Neuronal stem cell (in vitro differentiated cells): ENCODE measurements at regions not wholly inside any gene's neighbourhood (a gene's known extent, or its start where the extent isn't known, plus 50 kb on each side); places are given as distances from the start of the nearest gene placed in this dataset.

Experiments
- DNase-seq: peaks from one replicate; pipeline ENCODE4 v3.0.0-alpha.2; 2013; ENCODE audit warnings: low spot score
- H2AFZ ChIP-seq: one replicate; pipeline ENCODE4 v1.6.1; 2013; ENCODE audit warnings: mild to moderate bottlenecking, low read length, inconsistent platforms
- H2AK5ac ChIP-seq: 2 replicates; pipeline ENCODE4 v1.6.1; 2013; ENCODE audit warnings: low read depth, mild to moderate bottlenecking, inconsistent platforms, low read length, moderate library complexity, mixed read lengths
- H2BK120ac ChIP-seq: 2 replicates; pipeline ENCODE4 v1.6.1; 2013; ENCODE audit warnings: low read depth, mild to moderate bottlenecking, inconsistent platforms, low read length, moderate library complexity, mixed read lengths
- H2BK12ac ChIP-seq: one replicate; pipeline ENCODE4 v1.6.1; 2013; ENCODE audit warnings: low read length, inconsistent platforms
- H2BK15ac ChIP-seq: 2 replicates; pipeline ENCODE4 v1.6.1; 2013; ENCODE audit warnings: mild to moderate bottlenecking, low read length, inconsistent platforms, mixed read lengths
- H2BK5ac ChIP-seq: one replicate; pipeline ENCODE4 v1.6.1; 2013; ENCODE audit warnings: inconsistent platforms, mild to moderate bottlenecking, low read length, moderate library complexity
- H3K14ac ChIP-seq: one replicate; pipeline ENCODE4 v1.6.1; 2013; ENCODE audit warnings: low read length, inconsistent platforms
- H3K18ac ChIP-seq: 2 replicates; pipeline ENCODE4 v1.6.1; 2013; ENCODE audit warnings: low read length, inconsistent platforms
- H3K23ac ChIP-seq: 2 replicates; pipeline ENCODE4 v1.6.1; 2013; ENCODE audit warnings: low read depth, mild to moderate bottlenecking, mixed read lengths, low read length, inconsistent platforms; ENCODE audit not compliant: poor library complexity
- H3K27ac ChIP-seq: replicated peaks from 3 replicates; pipeline ENCODE4 v1.5.1; 2013; ENCODE audit warnings: low read length, inconsistent platforms
- H3K27me3 ChIP-seq, 3 experiments: 2 replicates each; pipeline ENCODE4 v1.6.1; 2013; ENCODE audit warnings: low read length in 3 of 3, mild to moderate bottlenecking in 2 of 3, inconsistent platforms in 1 of 3, low read depth in 1 of 3, mixed read lengths in 1 of 3, moderate library complexity in 1 of 3; ENCODE audit not compliant: control insufficient read depth in 3 of 3, insufficient read depth in 3 of 3
- H3K36me3 ChIP-seq, 2 donors: replicated peaks in 1 of 2; 2 replicates each; pipeline ENCODE4 v1.6.1; 2013; ENCODE audit warnings: low read length in 2 of 2; ENCODE audit not compliant: control insufficient read depth in 2 of 2, insufficient read depth in 2 of 2
- H3K4ac ChIP-seq: 2 replicates; pipeline ENCODE4 v1.6.1; 2013; ENCODE audit warnings: inconsistent platforms, mild to moderate bottlenecking, low read length, moderate library complexity
- H3K4me1 ChIP-seq, 2 donors: 1 replicate in 1 of 2; 2 replicates in 1 of 2; pipeline ENCODE4 v1.6.1; 2013; ENCODE audit warnings: low read length in 2 of 2, low read depth in 1 of 2; ENCODE audit not compliant: control insufficient read depth in 2 of 2, insufficient read depth in 1 of 2
- H3K4me2 ChIP-seq: one replicate; pipeline ENCODE4 v1.6.1; 2013; ENCODE audit warnings: mild to moderate bottlenecking, low read length, inconsistent platforms; ENCODE audit not compliant: insufficient read depth, poor library complexity, severe bottlenecking
- H3K4me3 ChIP-seq, 2 donors: 2 replicates each; pipeline ENCODE4 v1.5.1; 2013; ENCODE audit warnings: low read length in 2 of 2, mild to moderate bottlenecking in 2 of 2, inconsistent platforms in 1 of 2, moderate library complexity in 1 of 2
- H3K79me1 ChIP-seq: one replicate; pipeline ENCODE4 v1.6.1; 2013; ENCODE audit warnings: low read depth, mild to moderate bottlenecking, inconsistent platforms, low read length, moderate library complexity
- H3K9ac ChIP-seq: one replicate; pipeline ENCODE4 v1.6.1; 2013; ENCODE audit warnings: mild to moderate bottlenecking, low read depth, low read length, inconsistent platforms; ENCODE audit not compliant: poor library complexity
- H3K9me3 ChIP-seq, 2 donors: replicated peaks in 1 of 2; 2 replicates each; pipeline versions ENCODE3 to v1.6.1; 2013; ENCODE audit warnings: low read length in 2 of 2, mild to moderate bottlenecking in 2 of 2, inconsistent platforms in 1 of 2, low read depth in 1 of 2, mixed read lengths in 1 of 2, moderate library complexity in 1 of 2; ENCODE audit not compliant: control insufficient read depth in 2 of 2, insufficient read depth in 1 of 2
- H4K8ac ChIP-seq: one replicate; pipeline ENCODE4 v1.6.1; 2013; ENCODE audit warnings: low read depth, mild to moderate bottlenecking, inconsistent platforms, low read length, moderate library complexity
- H4K91ac ChIP-seq: one replicate; pipeline ENCODE4 v1.6.1; 2013; ENCODE audit warnings: low read length, low read depth, mild to moderate bottlenecking, inconsistent platforms; ENCODE audit not compliant: poor library complexity
- WGBS, 2 donors: extraction: QIAGEN DNeasy Blood & Tissue Kit; methylation state at CpG; one replicate each; pipeline ENCODE4 v1.1.7; 2013; ENCODE audit warnings: missing lambda C conversion rate in 2 of 2, mixed read lengths in 1 of 2; ENCODE audit not compliant: insufficient read length in 2 of 2, insufficient replicate concordance in 1 of 2; ENCODE audit errors: extremely low coverage in 2 of 2; 5-methylcytosine and 5-hydroxymethylcytosine counted together

DNA sequence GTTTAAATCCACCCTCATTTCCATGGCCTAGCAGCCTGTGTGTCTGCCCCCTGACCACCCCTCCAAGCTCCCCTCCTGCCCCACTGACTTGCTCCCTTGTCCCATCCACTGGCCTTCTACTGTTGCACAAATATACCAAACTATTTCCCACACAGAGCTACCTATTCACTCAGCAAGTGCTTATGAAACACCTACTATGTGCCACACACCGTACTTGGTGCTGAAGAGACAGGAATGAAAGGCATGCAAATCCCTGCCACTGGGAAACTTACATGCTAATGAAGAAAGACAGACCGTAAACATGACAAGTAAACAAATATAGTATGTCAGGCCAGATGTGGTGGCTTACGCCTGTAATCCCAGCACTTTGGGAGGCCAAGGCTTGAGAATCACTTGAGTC lies 49.9 kb upstream of the CAPZB start:
- H3K23ac ChIP-seq: no peak overlapping the region
- H4K8ac ChIP-seq: no peak overlapping the region
- no peak overlapping the region for H2BK15ac ChIP-seq
- H2BK12ac ChIP-seq: no peak overlapping the region
- no CpG with 5 or more reads among the region's 3 CpGs for WGBS, 2 donors
- H3K27ac ChIP-seq: no peak overlapping the region
- H2AFZ ChIP-seq: no peak overlapping the region
- no peak overlapping the region for H2BK120ac ChIP-seq
- H3K4ac ChIP-seq: no peak overlapping the region
- H3K18ac ChIP-seq: no peak overlapping the region
- no peak overlapping the region for H3K4me3 ChIP-seq
- no peak overlapping the region for H2AK5ac ChIP-seq
- H2BK5ac ChIP-seq: no peak overlapping the region
- DNase-seq: no peak
- no peak overlapping the region for H4K91ac ChIP-seq
- no peaks in the 10 kb centered on the region for H3K79me1 ChIP-seq
- no peak overlapping the region for H3K4me2 ChIP-seq
- H3K4me1 ChIP-seq: peaks cover 0 to 2% of the 10 kb centered on the region in 2 donors
- no peaks in the 10 kb centered on the region for H3K27me3 ChIP-seq
- H3K9me3 ChIP-seq: peaks cover 2 to 3% of the 10 kb centered on the region in 2 donors
- H3K9ac ChIP-seq: no peak overlapping the region
- no peak overlapping the region for H3K14ac ChIP-seq
- H3K36me3 ChIP-seq: no peaks in the 10 kb centered on the region
